Upper lobe of left lung (tissue), 4 donors: ENCODE measurements at regions not wholly inside any gene's neighbourhood (a gene's known extent, or its start where the extent isn't known, plus 50 kb on each side); places are given as distances from the start of the nearest gene placed in this dataset.

Experiments used
- POLR2A ChIP-seq, 4 donors: fragments of 450-650 bp; IDR thresholded peaks; one replicate each; pipeline ENCODE4 v1.5.1; 2016 to 2017; ENCODE audit warnings: antibody characterized with exemption in 4 of 4, mild to moderate bottlenecking in 2 of 4
- TF ChIP-seq, protein P1 (sequence below), 6 experiments: fragments of 450-650 bp in 4 of 6; fragments of 200-600 bp in 2 of 6; sonication (generic) in 2 of 6; IDR thresholded peaks; one replicate each; pipeline ENCODE4 v1.5.1; 2016 to 2019; ENCODE audit warnings: antibody characterized with exemption in 6 of 6

DNA sequence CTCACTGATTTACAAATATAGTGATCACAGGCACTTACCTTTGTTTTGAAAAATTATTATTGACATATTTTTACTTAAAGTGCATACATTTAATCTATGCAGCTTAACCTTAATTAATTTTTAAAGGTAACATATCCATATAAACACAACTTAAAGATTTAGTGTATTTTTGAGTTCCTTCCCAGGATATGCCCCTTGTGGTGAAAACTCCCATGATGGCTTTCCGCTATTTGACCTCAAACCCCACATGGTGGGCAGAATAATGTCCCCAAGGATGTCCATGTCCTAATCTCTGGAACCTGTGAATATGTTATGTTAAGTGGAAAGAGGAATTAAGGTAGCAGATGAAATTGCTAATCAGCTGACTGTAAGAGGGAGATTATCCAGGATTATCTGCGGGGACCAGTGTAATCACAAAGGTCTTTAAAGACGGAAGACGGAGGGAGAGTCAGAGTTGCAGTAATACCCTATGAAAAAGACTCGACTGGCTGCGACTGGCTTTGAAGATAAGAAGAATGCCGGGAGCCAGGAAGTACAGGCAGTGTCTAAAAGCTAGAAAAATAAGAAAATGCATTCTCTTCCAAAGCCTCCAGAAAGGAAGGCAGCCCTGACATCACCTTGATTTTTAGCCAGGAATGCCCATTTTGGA lies 193.9 kb downstream of the ICE1 start:
- no peak for TF ChIP-seq POLR2A (IDR thresholded peaks at IDR 0.05)
- TF ChIP-seq, protein P1, sequence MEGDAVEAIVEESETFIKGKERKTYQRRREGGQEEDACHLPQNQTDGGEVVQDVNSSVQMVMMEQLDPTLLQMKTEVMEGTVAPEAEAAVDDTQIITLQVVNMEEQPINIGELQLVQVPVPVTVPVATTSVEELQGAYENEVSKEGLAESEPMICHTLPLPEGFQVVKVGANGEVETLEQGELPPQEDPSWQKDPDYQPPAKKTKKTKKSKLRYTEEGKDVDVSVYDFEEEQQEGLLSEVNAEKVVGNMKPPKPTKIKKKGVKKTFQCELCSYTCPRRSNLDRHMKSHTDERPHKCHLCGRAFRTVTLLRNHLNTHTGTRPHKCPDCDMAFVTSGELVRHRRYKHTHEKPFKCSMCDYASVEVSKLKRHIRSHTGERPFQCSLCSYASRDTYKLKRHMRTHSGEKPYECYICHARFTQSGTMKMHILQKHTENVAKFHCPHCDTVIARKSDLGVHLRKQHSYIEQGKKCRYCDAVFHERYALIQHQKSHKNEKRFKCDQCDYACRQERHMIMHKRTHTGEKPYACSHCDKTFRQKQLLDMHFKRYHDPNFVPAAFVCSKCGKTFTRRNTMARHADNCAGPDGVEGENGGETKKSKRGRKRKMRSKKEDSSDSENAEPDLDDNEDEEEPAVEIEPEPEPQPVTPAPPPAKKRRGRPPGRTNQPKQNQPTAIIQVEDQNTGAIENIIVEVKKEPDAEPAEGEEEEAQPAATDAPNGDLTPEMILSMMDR (IDR thresholded peaks at IDR 0.05): no peak
